HG02759 (cell line): ENCODE measurements at regions not wholly inside any gene's neighbourhood (a gene's known extent, or its start where the extent isn't known, plus 50 kb on each side); places are given as distances from the start of the nearest gene placed in this dataset.

ENCODE experiments used
- ATAC-seq: cut with Tn5 transposase; IDR thresholded peaks from one replicate; pipeline ENCODE4 v1.9.1; 2021; ENCODE audit warnings: mild to moderate bottlenecking, moderate library complexity; ENCODE audit not compliant: unreplicated experiment

- no peak for ATAC-seq
These were observed 96.1 kb downstream of the PCDH10 start for GRCh38 chr4:133245226-133245625.
